Liver (tissue), 8 donors: ENCODE measurements at regions not wholly inside any gene's neighbourhood (a gene's known extent, or its start where the extent isn't known, plus 50 kb on each side); places are given as distances from the start of the nearest gene placed in this dataset.

Experiments used
- DNase-seq: peaks from one replicate; pipeline ENCODE4 v3.0.0-alpha.2; 2017; ENCODE audit warnings: low spot score
- H3K27ac ChIP-seq, 2 donors: one replicate each; pipeline ENCODE4 v1.7.0; 2013; ENCODE audit warnings: inconsistent platforms in 2 of 2, low read length in 2 of 2, control low read depth in 1 of 2, low read depth in 1 of 2, mild to moderate bottlenecking in 1 of 2
- H3K27me3 ChIP-seq, 4 donors: one replicate each; pipeline versions ENCODE4 v1.6.1 to v1.7.0; 2013; ENCODE audit warnings: low read length in 3 of 4, inconsistent platforms in 1 of 4, mild to moderate bottlenecking in 1 of 4, moderate library complexity in 1 of 4; ENCODE audit not compliant: control insufficient read depth in 4 of 4, insufficient read depth in 4 of 4
- H3K36me3 ChIP-seq, 4 donors: one replicate each; pipeline versions ENCODE4 v1.6.1 to v1.7.0; 2013; ENCODE audit warnings: low read length in 3 of 4, mild to moderate bottlenecking in 3 of 4, low read depth in 1 of 4, moderate library complexity in 1 of 4; ENCODE audit not compliant: control insufficient read depth in 4 of 4, insufficient read depth in 3 of 4
- H3K4me1 ChIP-seq, 4 donors: one replicate each; pipeline versions ENCODE4 v1.6.1 to v1.7.0; 2013; ENCODE audit warnings: low read length in 3 of 4, mild to moderate bottlenecking in 3 of 4, moderate library complexity in 1 of 4; ENCODE audit not compliant: control insufficient read depth in 4 of 4, insufficient read depth in 4 of 4
- H3K4me3 ChIP-seq, 3 donors: one replicate each; pipeline versions ENCODE4 v1.6.1 to v1.7.0; 2013; ENCODE audit warnings: low read length in 3 of 3, control low read depth in 1 of 3, low read depth in 1 of 3, mild to moderate bottlenecking in 1 of 3
- H3K9ac ChIP-seq, 2 donors: one replicate each; pipeline ENCODE4 v1.7.0; 2013; ENCODE audit warnings: low read length in 2 of 2, mild to moderate bottlenecking in 2 of 2, moderate library complexity in 2 of 2, control low read depth in 1 of 2, low read depth in 1 of 2
- H3K9me3 ChIP-seq, 4 donors: one replicate each; pipeline versions ENCODE4 v1.6.1 to v1.7.0; 2013; ENCODE audit warnings: low read length in 3 of 4; ENCODE audit not compliant: control insufficient read depth in 4 of 4
- CTCF ChIP-seq: fragments of 150-350 bp; IDR thresholded peaks from 2 replicates; pipeline ENCODE4 v1.5.1; 2017; ENCODE audit warnings: improper control_type of control experiment, low read depth, low read length; ENCODE audit not compliant: missing input control
- EGR1 ChIP-seq, 2 donors: IDR thresholded peaks; 2 replicates each; pipeline ENCODE4 v1.6.1; 2016 to 2018; ENCODE audit warnings: antibody characterized with exemption in 2 of 2, low read depth in 2 of 2
- FOXA2 ChIP-seq: IDR thresholded peaks from 2 replicates; pipeline ENCODE4 v1.6.1; 2016; ENCODE audit warnings: antibody characterized with exemption
- GABPA ChIP-seq, 2 donors: IDR thresholded peaks in 1 of 2; conservative IDR thresholded peaks in 1 of 2; 2 replicates each; pipeline ENCODE4 v1.6.1; 2016; ENCODE audit warnings: antibody characterized with exemption in 2 of 2, mild to moderate bottlenecking in 1 of 2, moderate library complexity in 1 of 2
- HNF4A ChIP-seq, 2 donors: conservative IDR thresholded peaks; 2 replicates each; pipeline ENCODE4 v1.6.1; 2016; ENCODE audit warnings: antibody characterized with exemption in 2 of 2, mild to moderate bottlenecking in 2 of 2
- JUND ChIP-seq, 2 donors: IDR thresholded peaks; 2 replicates each; pipeline ENCODE4 v1.6.1; 2016; ENCODE audit warnings: antibody characterized with exemption in 2 of 2
- MAX ChIP-seq: IDR thresholded peaks from 2 replicates; pipeline ENCODE4 v1.6.1; 2016; ENCODE audit warnings: antibody characterized with exemption
- NR2F2 ChIP-seq: IDR thresholded peaks from 2 replicates; pipeline ENCODE4 v1.6.1; 2016; ENCODE audit warnings: antibody characterized with exemption
- RAD21 ChIP-seq, 2 donors: IDR thresholded peaks; 2 replicates each; pipeline ENCODE4 v1.6.1; 2016; ENCODE audit warnings: antibody characterized with exemption in 2 of 2, mild to moderate bottlenecking in 2 of 2
- REST ChIP-seq: IDR thresholded peaks from 2 replicates; pipeline ENCODE4 v1.6.1; 2016; ENCODE audit warnings: antibody characterized with exemption, mild to moderate bottlenecking
- RXRA ChIP-seq, 2 donors: IDR thresholded peaks; 2 replicates each; pipeline ENCODE4 v1.6.1; 2017 to 2018; ENCODE audit warnings: antibody characterized with exemption in 2 of 2, mild to moderate bottlenecking in 1 of 2
- SP1 ChIP-seq: IDR thresholded peaks from 2 replicates; pipeline ENCODE4 v1.6.1; 2018; ENCODE audit warnings: antibody characterized with exemption, mild to moderate bottlenecking
- TAF1 ChIP-seq: conservative IDR thresholded peaks from 2 replicates; pipeline ENCODE4 v1.6.1; 2016; ENCODE audit warnings: antibody characterized with exemption, mild to moderate bottlenecking
- YY1 ChIP-seq: IDR thresholded peaks from 2 replicates; pipeline ENCODE4 v1.6.1; 2016; ENCODE audit warnings: antibody characterized with exemption, mild to moderate bottlenecking
- ZBTB33 ChIP-seq: IDR thresholded peaks from 2 replicates; pipeline ENCODE4 v1.6.1; 2016; ENCODE audit warnings: antibody characterized with exemption
- whole genome bisulfite sequencing: extraction: QIAGEN DNeasy Blood & Tissue Kit; methylation state at CpG from one replicate; pipeline ENCODE4 v1.1.7; 2013; 5-methylcytosine and 5-hydroxymethylcytosine counted together
- TF ChIP-seq, protein P1 (sequence below): IDR thresholded peaks from 2 replicates; pipeline ENCODE4 v1.6.1; 2016; ENCODE audit warnings: antibody characterized with exemption
- donor health status: healthy.
- donor health status: healthy.
- donor health status: healthy.
- donor health status: healthy.
- donor health status: healthy.

DNA sequence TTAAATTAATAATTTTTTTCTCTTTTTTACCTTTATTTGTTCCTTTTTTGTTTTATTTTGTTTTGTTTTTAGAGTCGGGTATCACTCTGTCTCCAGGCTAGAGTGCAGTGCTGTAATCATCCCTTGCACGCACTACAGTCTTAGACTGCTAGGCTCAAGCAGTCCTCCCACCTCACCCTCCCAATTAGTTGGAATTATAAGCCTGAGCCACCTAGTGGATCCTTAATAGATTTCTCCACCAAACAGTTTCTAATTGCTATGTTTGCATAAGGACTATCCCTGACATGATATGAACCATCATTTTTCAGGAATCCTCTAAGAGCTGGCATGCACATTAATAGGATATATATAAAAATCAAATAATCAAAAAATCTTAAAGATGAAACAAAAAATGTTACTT lies 993.2 kb downstream of the OTOL1 start (continued):
- TF ChIP-seq GABPA (IDR thresholded peaks at IDR 0.05 in 1 of 2, conservative IDR thresholded peaks at IDR 0.05 in 1 of 2) (no peak), SP1 (no peak), TAF1 (no peak), YY1 (no peak), JUND (IDR thresholded peaks at IDR 0.05) (no peak)

DNA sequence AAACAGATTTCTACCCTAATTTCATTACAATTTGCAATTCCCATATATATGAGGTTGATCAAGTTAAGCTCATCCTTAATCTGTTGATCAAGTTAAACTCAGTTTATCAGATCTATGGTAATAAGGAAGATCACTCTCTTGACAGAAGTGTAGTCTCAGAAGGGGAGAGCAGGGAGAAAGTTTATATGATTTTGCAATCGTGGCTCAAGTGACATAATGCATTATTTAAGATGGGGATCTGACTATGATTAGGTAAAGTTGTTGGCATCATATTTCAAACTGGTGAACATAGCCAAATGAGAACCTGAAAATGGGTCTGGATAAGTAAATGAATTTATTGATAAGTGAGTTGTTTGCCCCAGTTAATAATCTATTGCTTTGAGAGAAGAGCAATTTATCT lies 995.3 kb downstream of the OTOL1 start:
- 51% methylated on average over 1 of the region's 1 CpG for WGBS
- DNase-seq, result no peak
- Histone ChIP-seq H3K4me1 (no peaks in the 10 kb centered on the region), H3K4me3 (no peak overlapping the region), H3K36me3 (no peaks in the 10 kb centered on the region), H3K9me3 (no peaks in the 10 kb centered on the region), H3K9ac (no peak overlapping the region), H3K27me3 (no peaks in the 10 kb centered on the region), H3K27ac (no peak overlapping the region)
- TF ChIP-seq NR2F2, result no peak
- TF ChIP-seq EGR1 (IDR thresholded peaks at IDR 0.05; ENCODE audit: low read depth in 2 of 2), result no peak
- TF ChIP-seq RAD21 (IDR thresholded peaks at IDR 0.05), result no peak
- TF ChIP-seq CTCF, result no peak
- TF ChIP-seq GABPA (IDR thresholded peaks at IDR 0.05 in 1 of 2, conservative IDR thresholded peaks at IDR 0.05 in 1 of 2), result no peak
- TF ChIP-seq HNF4A (conservative IDR thresholded peaks at IDR 0.05), result no peak
- TF ChIP-seq, protein P1, sequence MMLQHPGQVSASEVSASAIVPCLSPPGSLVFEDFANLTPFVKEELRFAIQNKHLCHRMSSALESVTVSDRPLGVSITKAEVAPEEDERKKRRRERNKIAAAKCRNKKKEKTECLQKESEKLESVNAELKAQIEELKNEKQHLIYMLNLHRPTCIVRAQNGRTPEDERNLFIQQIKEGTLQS, result no peak
- TF ChIP-seq JUND (IDR thresholded peaks at IDR 0.05), result no peak
- no peak for TF ChIP-seq RXRA (IDR thresholded peaks at IDR 0.05)
- no peak for TF ChIP-seq ZBTB33
- TF ChIP-seq REST, result no peak
- no peak for TF ChIP-seq YY1
- TF ChIP-seq FOXA2, result no peak
- TF ChIP-seq MAX, result no peak
